Cardiac muscle cell (in vitro differentiated cells and primary cell): ENCODE measurements at regions not wholly inside any gene's neighbourhood (a gene's known extent, or its start where the extent isn't known, plus 50 kb on each side); places are given as distances from the start of the nearest gene placed in this dataset.

Experiments used
- DNase-seq, 2 donors: peaks; one replicate each; pipeline versions ENCODE4 v3.0.0 to v3.0.0-alpha.2; 2010 to 2017; ENCODE audit warnings: low read depth in 1 of 2, low spot score in 1 of 2
- H3K27ac ChIP-seq: fragments of 200-600 bp; sonication (generic); 2 replicates; pipeline ENCODE4 v1.5.1; 2016
- H3K27me3 ChIP-seq: fragments of 200-600 bp; sonication (generic); 2 replicates; pipeline ENCODE4 v1.6.0; 2016; ENCODE audit warnings: control low read depth
- H3K36me3 ChIP-seq: fragments of 200-600 bp; sonication (generic); 2 replicates; pipeline ENCODE4 v1.5.1; 2016; ENCODE audit warnings: control low read depth
- H3K4me1 ChIP-seq: fragments of 200-600 bp; sonication (generic); 2 replicates; pipeline ENCODE4 v1.8.1; 2017; ENCODE audit warnings: low read depth, mild to moderate bottlenecking, mixed run types
- H3K4me3 ChIP-seq: fragments of 200-600 bp; sonication (generic); 2 replicates; pipeline ENCODE4 v1.5.1; 2016; ENCODE audit warnings: mild to moderate bottlenecking
- H3K9me3 ChIP-seq: fragments of 200-600 bp; sonication (generic); 2 replicates; pipeline ENCODE4 v1.5.1; 2017; ENCODE audit warnings: low read depth, mild to moderate bottlenecking, control low read depth
- TF ChIP-seq, protein P1 (sequence below): IDR thresholded peaks from 2 replicates; pipeline ENCODE4 v1.5.1; 2012; ENCODE audit warnings: low read depth, mild to moderate bottlenecking, low read length

DNA sequence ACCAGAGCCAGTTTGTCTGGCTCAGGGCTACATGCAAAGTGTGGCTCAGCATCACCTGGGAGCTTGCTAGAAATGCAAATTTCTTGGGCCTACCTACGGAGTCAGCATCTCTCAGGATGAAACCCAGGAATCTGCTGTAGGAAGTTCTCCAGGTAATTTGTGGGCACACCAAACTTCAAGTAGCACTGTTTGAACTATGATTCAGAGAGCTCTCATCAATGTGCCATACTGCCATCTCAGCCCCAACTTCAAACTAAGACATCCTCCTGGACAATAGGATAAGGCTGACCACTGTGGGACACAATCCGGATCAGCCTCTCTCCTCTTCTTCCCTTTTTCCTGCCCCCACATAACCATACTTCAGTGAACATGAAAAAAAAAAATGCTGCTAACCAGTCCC is 374.5 kb downstream of the METTL15 start:
- Histone ChIP-seq H3K4me3 (no peak overlapping the region), H3K27ac (no peak overlapping the region), H3K36me3 (no peaks in the 10 kb centered on the region), H3K9me3 (no peaks in the 10 kb centered on the region), H3K27me3 (no peaks in the 10 kb centered on the region), H3K4me1 (no peaks in the 10 kb centered on the region)
- DNase-seq: no peak
- TF ChIP-seq, protein P1, sequence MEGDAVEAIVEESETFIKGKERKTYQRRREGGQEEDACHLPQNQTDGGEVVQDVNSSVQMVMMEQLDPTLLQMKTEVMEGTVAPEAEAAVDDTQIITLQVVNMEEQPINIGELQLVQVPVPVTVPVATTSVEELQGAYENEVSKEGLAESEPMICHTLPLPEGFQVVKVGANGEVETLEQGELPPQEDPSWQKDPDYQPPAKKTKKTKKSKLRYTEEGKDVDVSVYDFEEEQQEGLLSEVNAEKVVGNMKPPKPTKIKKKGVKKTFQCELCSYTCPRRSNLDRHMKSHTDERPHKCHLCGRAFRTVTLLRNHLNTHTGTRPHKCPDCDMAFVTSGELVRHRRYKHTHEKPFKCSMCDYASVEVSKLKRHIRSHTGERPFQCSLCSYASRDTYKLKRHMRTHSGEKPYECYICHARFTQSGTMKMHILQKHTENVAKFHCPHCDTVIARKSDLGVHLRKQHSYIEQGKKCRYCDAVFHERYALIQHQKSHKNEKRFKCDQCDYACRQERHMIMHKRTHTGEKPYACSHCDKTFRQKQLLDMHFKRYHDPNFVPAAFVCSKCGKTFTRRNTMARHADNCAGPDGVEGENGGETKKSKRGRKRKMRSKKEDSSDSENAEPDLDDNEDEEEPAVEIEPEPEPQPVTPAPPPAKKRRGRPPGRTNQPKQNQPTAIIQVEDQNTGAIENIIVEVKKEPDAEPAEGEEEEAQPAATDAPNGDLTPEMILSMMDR: no peak

DNA sequence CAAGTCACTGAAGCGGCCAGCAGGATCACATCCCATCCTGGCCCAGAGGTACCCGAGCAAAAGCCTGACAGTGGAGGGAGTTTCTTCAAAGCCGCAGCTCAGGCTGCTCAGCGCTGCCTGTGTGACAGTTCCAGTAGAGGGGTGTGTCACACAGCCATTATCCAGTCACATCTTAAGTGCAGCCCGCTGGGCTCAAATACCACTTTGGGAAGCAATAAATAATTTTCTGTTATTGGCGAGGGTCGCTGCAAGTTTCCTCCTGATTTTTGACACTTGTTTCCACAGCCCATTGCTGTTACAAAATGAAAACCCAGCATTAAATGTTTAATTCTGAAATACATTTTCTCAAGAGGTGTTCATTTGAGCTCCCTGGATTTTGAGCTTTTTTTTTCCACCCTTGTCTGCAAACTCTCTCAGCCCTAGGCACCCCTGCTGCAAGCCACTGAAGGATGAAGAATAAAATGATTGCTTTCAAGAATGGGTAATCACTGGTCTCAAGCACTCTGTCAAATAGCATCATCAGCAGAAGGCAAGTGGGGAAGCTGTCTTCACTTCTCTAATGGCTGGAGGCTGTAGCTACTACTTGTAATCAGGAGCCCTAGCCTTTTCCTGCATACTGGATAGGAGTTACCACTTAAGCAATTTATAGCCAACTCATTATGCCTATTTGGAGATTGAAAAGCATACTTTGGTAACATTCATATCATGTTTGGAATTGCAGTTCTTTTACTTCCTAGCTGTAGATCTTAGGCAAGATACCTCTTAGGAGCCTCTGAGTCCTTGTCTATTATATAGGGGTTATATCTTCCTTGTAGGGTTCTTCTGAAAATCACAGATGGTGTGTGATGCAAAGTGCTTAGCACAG is 373.7 kb downstream of the METTL15 start:
- H3K36me3 ChIP-seq: no peaks in the 10 kb centered on the region
- TF ChIP-seq, protein P1: no peak
- H3K27ac ChIP-seq: no peak overlapping the region
- H3K27me3 ChIP-seq: no peaks in the 10 kb centered on the region
- DNase-seq: peak in 1 of 2 donors; percentile 53
- H3K4me1 ChIP-seq: no peaks in the 10 kb centered on the region
- no peak overlapping the region for H3K4me3 ChIP-seq
- no peaks in the 10 kb centered on the region for H3K9me3 ChIP-seq

DNA sequence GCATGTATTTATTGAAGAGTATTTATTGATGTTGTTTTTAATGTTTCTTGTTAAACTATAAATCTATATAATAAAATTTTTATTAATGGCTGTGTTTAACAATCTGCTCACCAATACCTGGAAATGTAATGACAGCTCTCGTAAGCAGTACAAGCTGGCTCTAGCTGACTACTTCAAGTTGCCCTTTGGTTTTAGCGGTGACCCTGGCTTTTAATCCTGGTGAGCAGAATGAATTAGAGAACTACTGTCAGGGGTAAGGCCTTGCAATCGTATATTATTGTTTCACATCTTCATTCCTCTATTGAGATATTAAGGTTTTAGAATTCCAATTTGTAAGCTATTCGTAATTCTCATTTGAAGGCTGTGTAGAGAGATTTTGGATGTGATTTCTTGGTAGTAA is 372.2 kb downstream of the METTL15 start:
- Histone ChIP-seq H3K27ac (no peak overlapping the region), H3K36me3 (no peaks in the 10 kb centered on the region), H3K4me3 (no peak overlapping the region), H3K4me1 (peaks cover 11% of the 10 kb centered on the region), H3K27me3 (no peaks in the 10 kb centered on the region), H3K9me3 (no peaks in the 10 kb centered on the region)
- DNase-seq: no peak
- TF ChIP-seq, protein P1: no peak

DNA sequence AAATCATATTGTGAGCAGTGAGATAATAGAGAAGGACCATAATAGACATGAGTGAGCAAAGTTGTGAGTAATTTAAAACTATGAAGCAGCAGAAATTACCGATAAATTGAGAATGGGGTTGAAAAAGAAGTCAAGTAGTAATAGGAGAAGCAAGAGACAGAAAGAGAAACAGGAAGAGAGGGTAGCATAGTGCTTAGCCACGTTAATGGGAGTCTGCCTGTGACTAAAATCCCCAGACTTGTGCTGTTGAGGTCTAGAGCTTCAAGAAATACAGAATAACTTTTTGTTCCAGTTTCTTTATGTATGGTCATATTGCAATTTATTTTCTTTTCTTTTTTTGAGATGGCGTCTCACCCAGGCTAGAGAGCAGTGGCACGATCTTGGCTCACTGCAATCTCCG is 368.7 kb downstream of the METTL15 start:
- Histone ChIP-seq H3K4me3 (no peak overlapping the region), H3K9me3 (no peaks in the 10 kb centered on the region), H3K4me1 (peaks cover 11% of the 10 kb centered on the region), H3K27me3 (no peaks in the 10 kb centered on the region), H3K27ac (no peak overlapping the region), H3K36me3 (no peaks in the 10 kb centered on the region)
- TF ChIP-seq, protein P1: no peak
- no peak for DNase-seq

DNA sequence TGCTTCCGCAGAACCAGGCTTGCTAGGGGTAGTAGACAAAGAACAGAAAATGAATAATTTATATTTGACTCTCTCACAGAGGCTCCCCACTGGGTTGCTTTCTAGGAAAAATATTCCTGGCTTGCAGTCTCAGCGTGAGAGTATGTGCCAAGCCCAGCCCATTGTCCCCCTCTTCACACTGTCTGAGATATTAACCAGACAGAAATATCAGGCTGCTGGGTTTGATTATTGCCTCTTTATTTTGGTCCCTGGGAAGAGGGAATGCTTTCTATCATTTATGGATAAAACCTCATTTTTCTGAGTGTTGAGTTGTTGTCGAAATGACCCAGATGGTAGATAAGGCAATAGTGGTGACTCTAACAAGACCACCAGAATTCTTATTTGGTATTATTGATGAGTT is 367.9 kb downstream of the METTL15 start:
- Histone ChIP-seq H3K27ac (peak overlapping the region; percentile 54), H3K4me1 (peaks cover 11% of the 10 kb centered on the region), H3K9me3 (no peaks in the 10 kb centered on the region), H3K36me3 (no peaks in the 10 kb centered on the region), H3K4me3 (no peak overlapping the region), H3K27me3 (no peaks in the 10 kb centered on the region)
- TF ChIP-seq, protein P1: no peak
- peak; percentile 42 to 56 for DNase-seq
